Neuronal stem cell (in vitro differentiated cells): ENCODE measurements at regions not wholly inside any gene's neighbourhood (a gene's known extent, or its start where the extent isn't known, plus 50 kb on each side); places are given as distances from the start of the nearest gene placed in this dataset.

Experiments
- DNase-seq: peaks from one replicate; pipeline ENCODE4 v3.0.0-alpha.2; 2013; ENCODE audit warnings: low spot score
- H2AFZ ChIP-seq: one replicate; pipeline ENCODE4 v1.6.1; 2013; ENCODE audit warnings: mild to moderate bottlenecking, low read length, inconsistent platforms
- H2AK5ac ChIP-seq: 2 replicates; pipeline ENCODE4 v1.6.1; 2013; ENCODE audit warnings: low read depth, mild to moderate bottlenecking, inconsistent platforms, low read length, moderate library complexity, mixed read lengths
- H2BK120ac ChIP-seq: 2 replicates; pipeline ENCODE4 v1.6.1; 2013; ENCODE audit warnings: low read depth, mild to moderate bottlenecking, inconsistent platforms, low read length, moderate library complexity, mixed read lengths
- H2BK12ac ChIP-seq: one replicate; pipeline ENCODE4 v1.6.1; 2013; ENCODE audit warnings: low read length, inconsistent platforms
- H2BK15ac ChIP-seq: 2 replicates; pipeline ENCODE4 v1.6.1; 2013; ENCODE audit warnings: mild to moderate bottlenecking, low read length, inconsistent platforms, mixed read lengths
- H2BK5ac ChIP-seq: one replicate; pipeline ENCODE4 v1.6.1; 2013; ENCODE audit warnings: inconsistent platforms, mild to moderate bottlenecking, low read length, moderate library complexity
- H3K14ac ChIP-seq: one replicate; pipeline ENCODE4 v1.6.1; 2013; ENCODE audit warnings: low read length, inconsistent platforms
- H3K18ac ChIP-seq: 2 replicates; pipeline ENCODE4 v1.6.1; 2013; ENCODE audit warnings: low read length, inconsistent platforms
- H3K23ac ChIP-seq: 2 replicates; pipeline ENCODE4 v1.6.1; 2013; ENCODE audit warnings: low read depth, mild to moderate bottlenecking, mixed read lengths, low read length, inconsistent platforms; ENCODE audit not compliant: poor library complexity
- H3K27ac ChIP-seq: replicated peaks from 3 replicates; pipeline ENCODE4 v1.5.1; 2013; ENCODE audit warnings: low read length, inconsistent platforms
- H3K27me3 ChIP-seq, 3 experiments: 2 replicates each; pipeline ENCODE4 v1.6.1; 2013; ENCODE audit warnings: low read length in 3 of 3, mild to moderate bottlenecking in 2 of 3, inconsistent platforms in 1 of 3, low read depth in 1 of 3, mixed read lengths in 1 of 3, moderate library complexity in 1 of 3; ENCODE audit not compliant: control insufficient read depth in 3 of 3, insufficient read depth in 3 of 3
- H3K36me3 ChIP-seq, 2 donors: replicated peaks in 1 of 2; 2 replicates each; pipeline ENCODE4 v1.6.1; 2013; ENCODE audit warnings: low read length in 2 of 2; ENCODE audit not compliant: control insufficient read depth in 2 of 2, insufficient read depth in 2 of 2
- H3K4ac ChIP-seq: 2 replicates; pipeline ENCODE4 v1.6.1; 2013; ENCODE audit warnings: inconsistent platforms, mild to moderate bottlenecking, low read length, moderate library complexity
- H3K4me1 ChIP-seq, 2 donors: 1 replicate in 1 of 2; 2 replicates in 1 of 2; pipeline ENCODE4 v1.6.1; 2013; ENCODE audit warnings: low read length in 2 of 2, low read depth in 1 of 2; ENCODE audit not compliant: control insufficient read depth in 2 of 2, insufficient read depth in 1 of 2
- H3K4me2 ChIP-seq: one replicate; pipeline ENCODE4 v1.6.1; 2013; ENCODE audit warnings: mild to moderate bottlenecking, low read length, inconsistent platforms; ENCODE audit not compliant: insufficient read depth, poor library complexity, severe bottlenecking
- H3K4me3 ChIP-seq, 2 donors: 2 replicates each; pipeline ENCODE4 v1.5.1; 2013; ENCODE audit warnings: low read length in 2 of 2, mild to moderate bottlenecking in 2 of 2, inconsistent platforms in 1 of 2, moderate library complexity in 1 of 2
- H3K79me1 ChIP-seq: one replicate; pipeline ENCODE4 v1.6.1; 2013; ENCODE audit warnings: low read depth, mild to moderate bottlenecking, inconsistent platforms, low read length, moderate library complexity
- H3K9ac ChIP-seq: one replicate; pipeline ENCODE4 v1.6.1; 2013; ENCODE audit warnings: mild to moderate bottlenecking, low read depth, low read length, inconsistent platforms; ENCODE audit not compliant: poor library complexity
- H3K9me3 ChIP-seq, 2 donors: replicated peaks in 1 of 2; 2 replicates each; pipeline versions ENCODE3 to v1.6.1; 2013; ENCODE audit warnings: low read length in 2 of 2, mild to moderate bottlenecking in 2 of 2, inconsistent platforms in 1 of 2, low read depth in 1 of 2, mixed read lengths in 1 of 2, moderate library complexity in 1 of 2; ENCODE audit not compliant: control insufficient read depth in 2 of 2, insufficient read depth in 1 of 2
- H4K8ac ChIP-seq: one replicate; pipeline ENCODE4 v1.6.1; 2013; ENCODE audit warnings: low read depth, mild to moderate bottlenecking, inconsistent platforms, low read length, moderate library complexity
- H4K91ac ChIP-seq: one replicate; pipeline ENCODE4 v1.6.1; 2013; ENCODE audit warnings: low read length, low read depth, mild to moderate bottlenecking, inconsistent platforms; ENCODE audit not compliant: poor library complexity
- WGBS, 2 donors: extraction: QIAGEN DNeasy Blood & Tissue Kit; methylation state at CpG; one replicate each; pipeline ENCODE4 v1.1.7; 2013; ENCODE audit warnings: missing lambda C conversion rate in 2 of 2, mixed read lengths in 1 of 2; ENCODE audit not compliant: insufficient read length in 2 of 2, insufficient replicate concordance in 1 of 2; ENCODE audit errors: extremely low coverage in 2 of 2; 5-methylcytosine and 5-hydroxymethylcytosine counted together

DNA sequence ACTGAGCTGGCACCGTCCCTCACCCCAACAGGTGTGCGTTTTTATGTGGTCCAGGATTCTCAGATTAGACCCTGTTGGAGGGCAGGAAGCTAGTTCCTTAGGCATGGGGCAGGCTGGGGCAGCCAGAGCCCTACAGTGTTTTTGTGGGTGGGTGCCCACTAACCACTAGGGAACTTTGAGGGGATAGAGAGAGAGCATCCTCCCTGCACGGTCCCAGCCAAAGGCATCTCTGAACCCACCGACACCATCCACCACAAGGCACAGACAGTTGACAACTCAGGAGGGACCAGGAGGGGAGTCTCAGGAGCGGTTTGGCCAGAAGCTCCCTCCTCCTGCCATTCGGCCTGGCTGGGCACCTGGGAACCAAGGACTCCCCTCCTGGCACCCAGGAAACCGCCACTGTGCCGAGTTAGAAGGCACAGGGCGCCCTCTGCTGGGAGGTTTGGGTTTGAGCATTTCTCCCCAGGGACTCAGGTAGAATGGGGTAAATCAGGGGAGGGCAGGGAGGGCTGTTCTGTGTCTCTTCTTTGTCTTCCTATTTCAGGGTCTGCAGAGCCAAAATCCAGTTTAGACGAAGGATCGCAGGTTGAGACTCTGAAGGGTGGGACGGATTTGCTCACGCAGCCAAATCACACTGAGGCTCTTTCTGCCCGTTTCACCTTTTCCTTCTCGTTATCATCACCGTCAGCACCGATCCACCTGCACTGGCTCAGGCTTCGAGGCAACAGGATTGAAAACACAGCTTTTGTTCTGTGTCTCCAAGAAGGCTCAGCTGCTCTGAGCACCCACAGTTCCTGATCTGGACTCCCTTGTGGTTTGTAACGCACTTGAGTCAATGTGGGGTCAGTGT is 84.8 kb upstream of the COL13A1 start:
- Histone ChIP-seq H4K91ac (no peak overlapping the region), H3K36me3 (peaks cover 0 to 1% of the 10 kb centered on the region in 2 donors)

DNA sequence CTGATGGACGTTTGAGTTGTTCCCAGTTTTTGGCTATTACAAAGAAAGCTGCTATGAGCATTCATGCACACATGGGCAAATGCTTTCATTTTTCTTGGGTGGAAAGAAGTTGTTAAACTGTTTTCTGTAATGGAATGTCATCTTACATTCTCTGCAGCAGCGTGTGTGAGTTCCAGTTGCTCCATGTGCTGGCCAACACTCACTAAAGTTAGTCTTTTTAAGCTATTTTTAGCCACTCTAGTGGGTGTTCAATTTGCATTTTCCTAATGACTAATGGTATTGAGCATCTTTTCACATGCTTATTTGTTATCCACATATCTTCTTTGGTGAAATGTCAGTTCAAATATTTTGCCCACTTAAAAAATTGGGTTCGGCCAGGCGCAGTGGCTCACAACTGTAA is 82.8 kb upstream of the COL13A1 start:
- peaks cover 0 to 4% of the 10 kb centered on the region in 2 donors for H3K4me1 ChIP-seq
- WGBS, 2 donors = no CpG with 5 or more reads among the region's 4 CpGs

More for the DNA sequence above, 84.8 kb upstream of the COL13A1 start:
- H3K23ac ChIP-seq = no peak overlapping the region
- no peak overlapping the region for H3K4me3 ChIP-seq
- peaks cover 0 to 4% of the 10 kb centered on the region in 2 donors for H3K4me1 ChIP-seq
- H3K9me3 ChIP-seq = peaks cover 0 to 4% of the 10 kb centered on the region in 2 donors
- H2AK5ac ChIP-seq = no peak overlapping the region
- H3K79me1 ChIP-seq = no peaks in the 10 kb centered on the region
- no peak overlapping the region for H2BK5ac ChIP-seq
- no peak overlapping the region for H3K4me2 ChIP-seq
- H3K4ac ChIP-seq = no peak overlapping the region
- peak; percentile 65 for DNase-seq
- peaks cover 0 to 2% (median 0%) of the 10 kb centered on the region in 3 experiments for H3K27me3 ChIP-seq
- no peak overlapping the region for H2BK12ac ChIP-seq
- H2AFZ ChIP-seq = no peak overlapping the region
- H2BK120ac ChIP-seq = no peak overlapping the region
- H3K9ac ChIP-seq = no peak overlapping the region
- H2BK15ac ChIP-seq = no peak overlapping the region
- no peak overlapping the region for H3K14ac ChIP-seq
- no peak overlapping the region for H4K8ac ChIP-seq
- H3K27ac ChIP-seq = no peak overlapping the region
- no CpG with 5 or more reads among the region's 19 CpGs for WGBS, 2 donors
- H3K18ac ChIP-seq = peak overlapping the region; percentile 15

DNA sequence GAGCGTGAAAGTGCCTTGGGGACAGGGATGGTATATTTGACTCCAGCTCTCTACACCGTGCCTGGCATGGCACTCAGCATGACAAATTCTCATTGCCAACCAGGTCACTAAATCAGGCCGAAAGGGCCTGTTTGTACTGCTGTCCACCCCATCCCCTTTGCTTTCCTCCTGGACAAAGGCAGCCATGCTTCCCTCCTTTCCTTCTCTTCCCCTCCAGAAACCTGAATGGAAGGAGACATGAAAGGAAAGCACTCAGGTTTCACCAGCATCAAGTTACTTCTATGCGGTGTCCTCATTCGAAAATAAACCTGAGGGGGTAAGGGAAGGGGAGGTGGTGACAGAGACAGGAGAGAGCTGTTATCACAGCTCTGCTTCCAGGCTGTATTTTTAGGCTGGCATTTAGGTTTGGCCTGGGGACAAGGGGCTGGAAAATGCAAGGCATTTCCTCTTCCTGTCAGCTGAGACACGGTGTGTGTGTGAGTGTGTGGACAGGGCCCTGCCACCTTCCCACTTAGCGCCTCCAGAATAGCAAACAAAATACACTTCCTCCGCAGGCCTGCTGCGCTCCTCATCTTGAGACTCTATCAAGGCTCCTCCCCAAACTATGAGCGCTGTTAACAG is 79.9 kb upstream of the COL13A1 start:
- Histone ChIP-seq H3K4ac (no peak overlapping the region), H3K36me3 (peaks cover 0 to 1% of the 10 kb centered on the region in 2 donors), H3K27me3 (peaks cover 0 to 5% (median 0%) of the 10 kb centered on the region in 3 experiments), H3K4me3 (no peak overlapping the region), H3K18ac (peak overlapping the region; percentile 0), H3K9ac (no peak overlapping the region), H2BK5ac (no peak overlapping the region), H2BK15ac (no peak overlapping the region), H3K9me3 (peaks cover 0 to 4% of the 10 kb centered on the region in 2 donors), H3K79me1 (no peaks in the 10 kb centered on the region), H4K8ac (no peak overlapping the region), H3K4me1 (peaks cover 0 to 4% of the 10 kb centered on the region in 2 donors), H3K23ac (no peak overlapping the region), H2BK12ac (no peak overlapping the region), H4K91ac (no peak overlapping the region), H3K14ac (no peak overlapping the region), H3K4me2 (no peak overlapping the region), H2AK5ac (no peak overlapping the region), H3K27ac (peak overlapping the region; percentile 58), H2BK120ac (no peak overlapping the region), H2AFZ (peak overlapping the region; percentile 12)
- no peak for DNase-seq
- WGBS, 2 donors = no CpG with 5 or more reads among the region's 10 CpGs

More for the DNA sequence above, 82.8 kb upstream of the COL13A1 start:
- Histone ChIP-seq H3K9me3 (peaks cover 0 to 4% of the 10 kb centered on the region in 2 donors), H2BK12ac (no peak overlapping the region), H3K4me3 (no peak overlapping the region), H3K27ac (no peak overlapping the region), H3K4me2 (no peak overlapping the region), H2BK120ac (no peak overlapping the region), H3K18ac (no peak overlapping the region), H3K36me3 (peaks cover 0 to 1% of the 10 kb centered on the region in 2 donors), H3K79me1 (no peaks in the 10 kb centered on the region), H2BK15ac (no peak overlapping the region), H2BK5ac (no peak overlapping the region), H3K14ac (no peak overlapping the region), H3K27me3 (no peaks in the 10 kb centered on the region), H3K9ac (no peak overlapping the region), H4K91ac (no peak overlapping the region), H2AK5ac (no peak overlapping the region), H3K4ac (no peak overlapping the region), H4K8ac (no peak overlapping the region), H2AFZ (no peak overlapping the region), H3K23ac (no peak overlapping the region)
- DNase-seq = no peak

DNA sequence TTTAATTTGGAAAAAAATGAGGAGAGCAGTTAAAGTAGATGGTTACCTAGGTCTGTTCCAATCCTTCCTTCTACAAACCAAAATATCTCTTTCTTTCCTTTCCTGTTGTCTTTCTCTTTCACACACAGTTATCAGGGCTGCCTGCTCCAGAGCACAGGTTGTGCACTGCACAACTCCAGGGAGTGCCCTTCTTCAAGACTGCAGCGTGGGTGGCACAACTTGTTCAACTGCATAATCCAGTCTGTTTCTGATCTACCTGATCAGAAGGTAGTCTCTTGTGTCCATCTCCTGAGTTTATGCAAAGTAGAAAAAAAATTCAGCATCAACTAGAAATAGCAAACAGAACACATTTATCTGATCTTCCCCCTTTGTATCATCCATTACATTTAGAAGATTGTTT is 78.1 kb upstream of the COL13A1 start:
- WGBS, 2 donors = no CpG with 5 or more reads among the region's 1 CpG
- H3K23ac ChIP-seq = no peak overlapping the region
- H3K9me3 ChIP-seq = peaks cover 0 to 4% of the 10 kb centered on the region in 2 donors
- no peak overlapping the region for H2BK12ac ChIP-seq
- no peak overlapping the region for H3K27ac ChIP-seq
- H3K14ac ChIP-seq = no peak overlapping the region
- H3K36me3 ChIP-seq = peaks cover 0 to 1% of the 10 kb centered on the region in 2 donors
- DNase-seq = no peak
- no peak overlapping the region for H2BK5ac ChIP-seq
- H3K18ac ChIP-seq = no peak overlapping the region
- H2AK5ac ChIP-seq = no peak overlapping the region
- peaks cover 0 to 5% (median 0%) of the 10 kb centered on the region in 3 experiments for H3K27me3 ChIP-seq
- no peaks in the 10 kb centered on the region for H3K79me1 ChIP-seq
- no peak overlapping the region for H3K4me2 ChIP-seq
- no peak overlapping the region for H2BK15ac ChIP-seq
- no peak overlapping the region for H4K8ac ChIP-seq
- H3K9ac ChIP-seq = no peak overlapping the region
- H3K4ac ChIP-seq = no peak overlapping the region
- H3K4me1 ChIP-seq = peaks cover 0 to 4% of the 10 kb centered on the region in 2 donors
- H4K91ac ChIP-seq = no peak overlapping the region
- H2AFZ ChIP-seq = no peak overlapping the region
- H2BK120ac ChIP-seq = no peak overlapping the region
- H3K4me3 ChIP-seq = no peak overlapping the region
